M059J (cell line): ENCODE measurements at regions not wholly inside any gene's neighbourhood (a gene's known extent, or its start where the extent isn't known, plus 50 kb on each side); places are given as distances from the start of the nearest gene placed in this dataset.

Source experiments
- DNase-seq: peaks from one replicate; pipeline ENCODE4 v3.0.0-alpha.2; 2012; ENCODE audit warnings: low read depth

- DNase-seq, result no peak
Observed at GRCh38 chr6:81694855-81695254, 57.6 kb downstream of the TENT5A start.

DNA sequence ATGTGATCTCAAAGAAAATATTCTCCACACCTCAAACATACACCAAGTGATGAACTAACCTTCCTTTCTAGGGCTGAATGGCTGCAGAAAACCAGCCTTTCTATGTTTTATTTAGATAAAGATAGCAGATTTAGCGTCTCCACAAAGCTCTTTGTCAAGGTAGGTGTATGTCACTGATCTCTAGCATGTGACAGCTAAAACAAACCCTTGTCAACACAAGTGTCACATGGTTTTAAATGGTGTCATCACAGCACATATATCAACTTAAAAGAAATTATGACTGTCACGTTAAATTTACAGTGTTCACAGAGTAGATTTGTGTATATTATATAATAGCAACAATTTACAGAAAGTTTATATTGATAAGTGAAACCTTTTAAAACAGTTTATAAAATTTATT is 58.3 kb downstream of the TENT5A start:
- no peak for DNase-seq

DNA sequence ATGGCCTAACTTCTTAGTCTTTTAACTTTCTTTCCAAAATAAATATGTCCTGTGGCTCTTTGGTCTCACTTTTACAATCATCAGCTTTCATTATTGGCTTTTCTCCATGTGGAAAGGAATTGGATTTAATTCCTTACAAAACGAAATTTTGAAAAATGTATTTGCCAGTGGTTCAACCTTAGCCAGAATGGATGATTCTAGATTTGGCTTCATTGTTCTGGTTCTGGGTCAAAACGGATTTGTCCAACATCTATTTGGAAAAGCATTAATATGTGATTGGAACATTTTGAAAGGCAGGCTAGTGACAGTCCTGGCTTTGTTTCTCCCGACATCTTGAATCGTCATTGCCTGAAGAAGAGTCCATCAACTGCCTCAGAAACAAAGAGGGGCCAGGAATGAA is 59.2 kb downstream of the TENT5A start:
- no peak for DNase-seq

DNA sequence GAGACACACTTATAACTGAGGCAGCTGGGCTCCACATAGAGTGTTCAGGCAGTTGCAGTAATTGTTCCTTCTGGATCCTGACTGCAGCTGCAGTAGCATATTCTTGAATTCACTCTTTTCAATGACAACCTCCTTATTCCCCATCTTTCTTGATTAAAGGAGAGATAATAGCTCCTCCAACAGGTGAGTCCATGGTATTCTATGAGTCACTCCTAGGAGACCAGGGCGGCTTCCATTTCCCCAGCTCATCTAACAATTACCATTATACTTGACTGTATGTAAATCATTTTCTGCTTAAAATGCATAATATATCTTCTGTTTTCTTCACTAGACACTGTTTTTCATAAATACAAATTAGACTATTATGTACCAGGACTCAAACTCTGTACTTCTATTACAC is 62.4 kb downstream of the TENT5A start:
- DNase-seq, result no peak

- no peak for DNase-seq
Observed at GRCh38 chr6:81689580-81689979, 62.9 kb downstream of the TENT5A start.

DNA sequence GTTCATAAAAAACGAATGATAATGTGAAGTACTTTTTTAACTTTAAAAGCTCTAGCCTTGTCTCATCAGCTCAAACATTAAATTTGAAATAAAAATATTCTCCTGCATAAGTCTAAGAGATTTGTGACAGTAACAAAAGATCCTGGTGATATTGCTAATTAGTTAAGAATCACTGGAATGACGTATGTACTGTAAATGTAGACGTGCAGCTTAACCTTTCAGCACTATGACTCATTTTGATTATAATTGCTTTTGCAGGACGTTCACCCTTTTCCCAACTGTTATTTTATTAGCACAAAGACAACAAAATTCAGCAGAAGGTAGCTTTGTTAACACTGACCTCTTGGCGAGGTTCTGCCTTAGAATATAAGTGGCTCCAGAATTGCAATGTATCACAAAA is 68.6 kb downstream of the TENT5A start:
- peak; percentile 78 for DNase-seq

DNA sequence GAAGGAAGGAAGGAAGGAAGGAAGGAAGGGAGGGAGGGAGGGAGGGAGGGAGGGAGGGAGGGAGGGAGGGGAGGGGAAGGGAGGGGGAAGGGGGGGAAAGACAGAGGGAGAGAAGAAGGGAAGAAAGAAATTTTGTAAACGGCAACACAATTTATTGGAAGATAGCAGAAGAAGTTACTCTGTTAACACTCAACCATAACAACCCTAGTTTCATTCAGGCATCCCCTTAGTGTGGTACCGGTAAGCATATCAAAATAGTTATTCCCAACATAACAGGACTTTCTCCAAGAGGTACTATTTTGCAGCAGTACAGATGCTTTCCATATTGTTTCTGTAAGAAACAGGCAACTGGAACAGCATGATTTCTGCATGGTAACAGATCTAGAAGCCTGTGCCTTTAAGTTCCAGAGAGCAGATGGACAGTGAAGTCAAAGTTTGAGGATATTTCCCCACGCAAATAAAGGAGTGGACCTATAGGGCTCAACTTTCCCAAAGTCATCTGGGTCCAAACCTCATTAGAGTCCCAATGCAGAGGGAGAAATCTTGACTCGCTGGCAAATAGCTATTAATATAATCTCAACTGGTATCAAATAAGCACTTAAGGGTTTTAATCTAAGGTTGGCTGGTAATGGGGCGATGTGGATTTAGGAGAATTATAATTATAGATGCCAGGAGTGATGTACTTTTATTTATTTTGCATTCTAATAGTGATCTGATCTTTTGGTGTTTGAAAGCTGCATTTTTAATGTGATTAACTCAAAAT is 69.4 kb downstream of the TENT5A start:
- DNase-seq, result no peak

DNA sequence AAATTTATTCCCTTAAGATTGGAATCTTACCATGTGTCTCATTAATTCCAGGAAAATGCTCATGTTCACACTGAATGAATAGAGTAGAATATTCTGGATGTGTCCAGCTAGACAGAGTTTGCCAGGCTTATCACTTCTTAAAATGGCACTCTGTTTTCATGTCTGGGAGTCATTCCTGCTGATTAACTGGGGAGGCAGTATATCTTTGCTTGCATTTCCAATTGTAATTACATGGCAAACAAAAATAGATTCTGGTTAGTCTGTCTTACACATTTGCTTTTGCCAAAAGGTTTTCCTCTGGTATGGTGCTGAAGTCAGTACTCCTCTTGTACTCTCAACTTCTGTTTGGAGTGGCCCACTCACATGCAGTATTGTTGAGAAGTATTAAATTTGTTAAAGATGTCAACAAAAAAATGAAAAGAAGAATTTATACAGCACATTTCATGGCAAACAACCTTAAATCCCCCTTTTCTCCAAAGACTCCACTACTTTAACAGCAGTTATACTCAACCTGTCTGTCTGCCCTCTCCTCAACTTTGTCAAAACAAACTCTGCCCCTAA is 70.2 kb downstream of the TENT5A start:
- peak; percentile 27 for DNase-seq

DNA sequence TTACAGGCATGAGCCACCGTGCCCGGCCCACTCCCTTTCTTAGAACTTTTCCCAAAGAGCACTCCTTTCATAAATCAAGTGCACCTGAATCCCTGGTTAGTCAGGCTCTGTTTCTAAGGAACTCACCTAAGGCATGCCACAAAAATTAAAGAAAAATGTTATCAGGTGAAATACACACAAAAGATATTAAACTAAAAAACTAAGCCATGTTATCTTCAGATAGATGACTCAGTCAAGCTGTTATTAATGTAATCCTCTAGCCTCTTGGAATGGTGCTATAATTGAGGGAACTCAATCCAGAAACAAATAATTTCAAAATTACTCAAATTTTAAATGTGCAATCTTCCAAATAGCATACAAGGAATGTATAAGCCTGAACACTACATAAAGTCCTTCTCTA is 83.0 kb downstream of the TENT5A start:
- no peak for DNase-seq

DNA sequence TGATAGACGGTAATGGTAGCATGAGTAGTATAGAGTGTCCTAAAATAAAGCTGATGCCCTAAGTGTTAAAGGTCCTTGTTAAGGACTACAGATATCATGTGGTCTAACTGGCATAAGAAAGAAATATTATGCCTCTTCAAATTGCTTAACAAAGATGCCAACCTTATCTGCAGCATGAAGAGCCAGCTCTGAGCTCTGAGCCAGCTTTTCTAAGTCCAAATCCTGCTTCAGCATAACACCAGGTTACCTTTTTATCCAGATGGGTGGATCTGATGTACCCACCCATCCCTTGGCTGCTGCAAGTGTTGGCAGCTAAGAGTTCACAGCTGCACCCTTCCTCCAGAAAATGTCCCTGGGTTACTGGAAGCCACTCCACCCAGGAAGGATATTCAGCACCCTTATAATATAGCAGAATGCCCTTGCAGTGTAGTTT is 83.8 kb downstream of the TENT5A start:
- no peak for DNase-seq

DNA sequence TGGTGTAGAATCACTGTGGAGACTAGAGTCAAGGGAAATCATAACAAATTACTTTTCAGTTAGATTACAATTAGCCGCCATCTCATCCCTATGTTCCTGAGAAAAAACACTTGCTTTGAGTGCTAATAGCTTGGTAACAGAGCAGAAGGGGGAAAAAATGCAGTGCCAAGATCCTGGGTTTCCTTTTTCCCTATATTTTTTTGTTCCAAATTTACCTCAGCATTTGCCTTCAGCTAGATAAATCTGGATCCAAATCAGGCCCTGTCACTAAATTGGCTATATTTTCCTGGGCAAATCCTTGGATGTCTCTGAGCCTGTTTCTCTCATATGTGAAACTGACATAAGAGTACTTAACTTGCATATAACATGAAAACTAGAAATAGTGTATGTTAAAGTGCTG is 86.0 kb downstream of the TENT5A start:
- no peak for DNase-seq

GRCh38 chr6:81656231-81656630 is 96.2 kb downstream of the TENT5A start:
- no peak for DNase-seq

DNA sequence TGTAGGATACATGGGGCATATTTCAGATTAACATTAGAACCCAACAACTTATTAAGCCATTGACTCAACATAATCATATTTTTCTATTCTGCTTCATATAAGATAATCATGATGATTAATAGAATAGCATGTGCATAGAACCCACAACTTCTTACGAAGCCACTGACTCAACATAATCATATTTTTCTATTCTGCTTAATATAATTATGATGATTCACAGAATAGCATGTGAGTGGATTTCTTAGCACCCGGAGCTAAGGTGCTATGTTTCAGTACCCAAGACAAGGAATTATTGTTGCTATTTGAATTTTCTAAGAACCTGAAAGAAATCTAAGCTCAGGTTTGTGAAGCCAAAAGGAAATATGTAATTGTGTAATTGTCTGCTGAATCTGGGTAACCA is 96.8 kb downstream of the TENT5A start:
- DNase-seq, result no peak

DNA sequence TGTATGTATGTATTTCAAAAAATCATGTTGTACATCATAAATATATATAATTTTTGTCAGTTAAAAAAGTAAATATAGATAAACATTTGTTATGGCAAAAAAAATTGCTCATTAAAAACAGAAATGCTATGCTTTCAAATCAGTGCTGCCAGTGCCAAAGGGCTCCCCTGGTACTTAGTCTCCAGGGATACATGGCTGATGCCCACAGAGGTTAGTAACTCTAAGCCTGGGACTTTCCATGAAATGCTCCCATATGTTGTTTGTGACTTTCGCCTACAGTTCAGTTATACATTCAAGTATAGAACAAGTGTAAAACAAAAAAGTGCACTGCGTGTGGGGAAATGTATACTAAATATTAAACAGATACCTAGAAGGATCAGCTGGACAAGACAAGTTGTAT is 104.0 kb downstream of the TENT5A start:
- DNase-seq, result no peak

- DNase-seq, result no peak
Observed at GRCh38 chr6:81643156-81643555, 109.3 kb downstream of the TENT5A start.

GRCh38 chr6:81640891-81641290 is 111.6 kb downstream of the TENT5A start:
- DNase-seq, result no peak

GRCh38 chr6:81640126-81640525 is 112.4 kb downstream of the TENT5A start:
- DNase-seq, result no peak

DNA sequence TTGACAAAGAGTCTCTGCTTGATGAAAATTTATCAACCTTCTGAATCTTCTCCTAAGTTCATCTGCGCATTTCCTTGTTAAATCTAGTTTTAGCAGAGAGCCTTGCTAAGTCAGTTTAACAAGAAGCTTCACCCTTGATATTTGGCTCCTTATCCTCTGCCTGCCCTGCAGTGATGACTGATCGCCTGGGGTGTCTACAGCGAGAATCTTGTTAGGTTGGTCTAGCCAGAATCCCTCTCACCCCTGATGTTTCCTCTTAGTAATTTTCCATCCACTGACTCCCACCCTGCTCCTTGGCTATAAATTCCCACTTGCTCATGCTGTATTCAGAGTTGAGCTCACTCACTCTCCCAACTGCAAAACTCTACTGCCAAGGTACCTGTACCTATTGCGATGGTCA is 114.1 kb downstream of the TENT5A start:
- no peak for DNase-seq

DNA sequence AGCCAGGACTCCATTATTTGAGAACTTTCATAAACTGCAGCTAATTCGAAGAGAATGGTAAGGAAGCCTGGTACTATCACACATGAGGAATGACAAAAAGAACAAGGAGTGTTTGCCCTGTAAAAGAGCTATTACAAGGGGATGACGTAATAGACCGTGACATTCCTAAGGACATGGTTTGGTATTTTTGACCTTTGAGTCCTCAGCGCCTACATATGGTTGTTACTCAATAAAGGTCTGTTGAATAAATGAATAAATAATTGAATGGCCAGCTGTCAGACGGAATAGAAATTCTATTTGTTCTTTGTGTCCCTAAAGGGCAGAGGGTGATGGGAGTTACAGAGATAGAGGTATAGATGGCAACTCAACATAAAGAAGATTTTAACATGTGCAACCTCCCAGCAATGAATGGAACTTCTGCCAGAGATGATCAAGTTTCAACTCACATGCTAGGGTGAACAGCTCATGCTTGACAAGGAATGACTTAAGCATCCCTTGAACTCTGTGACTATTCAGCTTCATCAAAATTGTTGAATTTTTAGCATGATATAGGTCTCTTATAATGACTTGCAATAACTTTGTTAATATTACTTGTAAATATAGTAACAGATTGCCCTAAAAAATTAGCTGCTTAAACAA is 115.4 kb downstream of the TENT5A start:
- peak; percentile 28 for DNase-seq

DNA sequence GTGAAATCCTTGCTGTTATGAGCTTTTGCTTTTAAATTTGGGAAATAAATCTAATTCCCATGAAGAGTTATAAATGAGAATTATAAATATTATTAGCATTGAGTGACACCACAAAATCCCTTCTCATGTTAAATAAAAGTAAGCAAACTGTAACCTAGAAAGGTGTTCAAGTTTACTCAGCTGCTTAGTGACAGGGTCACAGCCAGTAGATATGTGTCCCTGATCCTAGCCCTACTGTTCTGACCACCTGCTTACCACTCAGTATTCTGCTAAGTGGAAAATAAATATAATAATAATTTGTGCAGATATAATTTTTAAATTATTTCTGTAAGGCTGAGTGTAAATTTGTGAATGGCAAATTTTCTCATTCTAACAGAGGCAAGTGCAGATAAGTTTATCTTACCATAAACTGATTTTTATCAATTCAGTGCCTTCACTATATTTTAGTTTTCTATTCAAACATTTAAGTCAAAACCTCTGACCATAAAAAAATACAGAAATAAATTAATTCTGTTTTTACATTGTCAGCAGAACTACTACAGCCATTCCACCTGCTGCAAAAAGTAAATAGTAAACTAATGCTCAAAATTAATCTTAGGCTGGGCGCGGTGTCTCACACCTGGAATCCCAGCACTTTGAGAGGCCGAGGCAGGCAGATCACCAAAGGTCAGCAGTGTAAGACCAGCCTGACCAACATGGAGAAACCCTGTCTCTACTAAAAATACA is 118.2 kb downstream of the TENT5A start:
- DNase-seq, result no peak

- no peak for DNase-seq
Observed at GRCh38 chr6:81633391-81633790, 119.1 kb downstream of the TENT5A start.

DNA sequence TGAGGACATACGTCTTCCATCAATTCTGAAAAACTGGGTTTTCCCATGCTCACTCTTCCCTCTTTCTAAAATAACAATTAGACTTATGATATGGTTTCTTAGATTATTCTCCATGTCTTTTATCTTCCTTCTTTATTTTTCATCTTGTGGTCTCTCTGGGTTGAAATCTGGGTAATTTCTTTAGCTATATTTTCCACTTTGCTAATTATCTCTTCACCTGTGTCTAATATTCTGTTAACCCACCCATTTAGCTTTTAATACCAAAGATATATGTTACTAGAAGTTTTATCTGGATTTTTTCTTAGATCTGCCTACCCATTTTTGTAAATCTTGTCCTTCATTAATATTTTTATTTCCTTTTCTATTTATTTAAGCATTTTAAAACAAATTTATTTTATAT is 121.8 kb downstream of the TENT5A start:
- no peak for DNase-seq

DNA sequence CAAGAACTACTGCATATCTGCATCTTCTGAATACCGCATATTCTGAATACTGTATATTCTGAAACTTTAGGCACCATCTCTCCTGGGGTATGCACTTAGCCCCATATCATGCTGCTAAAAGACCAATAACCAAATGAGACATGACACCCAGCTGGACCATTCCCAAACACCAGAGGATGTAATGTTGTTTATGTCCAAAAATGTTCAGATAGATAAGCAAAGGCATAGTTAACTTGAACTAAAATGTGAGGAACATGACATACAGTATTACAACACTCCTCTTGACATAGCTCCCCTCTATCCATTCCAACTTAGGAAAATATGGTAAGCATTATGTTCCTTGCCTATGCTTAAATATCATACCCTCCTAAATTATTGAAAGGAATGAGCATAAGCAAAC is 127.3 kb downstream of the TENT5A start:
- no peak for DNase-seq
